GM21619 (cell line): ENCODE measurements at regions not wholly inside any gene's neighbourhood (a gene's known extent, or its start where the extent isn't known, plus 50 kb on each side); places are given as distances from the start of the nearest gene placed in this dataset.
"Not testable (repeated sequence)": the region's sequence is repeated elsewhere in the genome, so short reads cannot be mapped to it uniquely, and the experiment has no call there.

Source experiments
- ATAC-seq: cut with Tn5 transposase; IDR thresholded peaks from one replicate; pipeline ENCODE4 v1.9.1; 2021; ENCODE audit not compliant: unreplicated experiment

DNA sequence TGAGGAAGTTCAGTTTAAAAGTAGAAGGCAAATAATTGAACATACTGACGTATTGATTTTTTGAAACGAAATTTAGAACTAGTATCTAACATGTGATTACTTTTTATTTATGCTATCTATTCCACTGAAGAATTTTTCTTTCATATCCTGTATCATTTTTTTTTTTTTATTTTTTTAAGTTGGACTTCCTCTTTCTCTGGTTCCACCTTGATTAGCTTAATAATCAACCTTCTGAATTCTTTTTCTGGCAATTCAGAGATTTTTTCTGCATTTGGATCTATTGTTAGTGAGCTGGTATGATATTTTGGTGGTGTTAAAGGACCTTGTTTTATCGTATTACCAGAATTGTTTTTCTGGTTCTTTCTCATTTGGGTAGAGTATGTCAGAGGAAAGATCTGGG lies 411.2 kb downstream of the SOX11 start:
- ATAC-seq, result no peak

DNA sequence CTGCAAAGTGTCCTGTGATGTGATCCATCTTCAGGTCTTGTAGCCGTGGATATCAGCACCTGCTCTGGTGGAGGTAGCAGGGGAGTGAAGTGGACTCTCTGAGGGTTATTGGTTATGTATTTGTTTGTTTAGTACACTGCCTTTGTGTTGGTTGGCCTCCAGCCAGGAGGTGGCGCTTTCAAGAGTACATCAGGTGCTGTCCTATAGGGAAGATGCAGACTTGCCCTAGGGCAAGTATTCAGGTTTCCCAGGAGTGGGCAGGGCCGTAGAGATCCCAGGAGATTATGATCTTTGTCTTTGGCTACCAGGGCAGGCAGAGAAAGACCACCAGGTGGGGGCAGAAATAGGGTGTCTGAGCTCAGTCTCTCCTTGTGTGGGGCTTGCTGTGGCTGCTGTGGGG lies 411.8 kb downstream of the SOX11 start:
- ATAC-seq, result no peak

DNA sequence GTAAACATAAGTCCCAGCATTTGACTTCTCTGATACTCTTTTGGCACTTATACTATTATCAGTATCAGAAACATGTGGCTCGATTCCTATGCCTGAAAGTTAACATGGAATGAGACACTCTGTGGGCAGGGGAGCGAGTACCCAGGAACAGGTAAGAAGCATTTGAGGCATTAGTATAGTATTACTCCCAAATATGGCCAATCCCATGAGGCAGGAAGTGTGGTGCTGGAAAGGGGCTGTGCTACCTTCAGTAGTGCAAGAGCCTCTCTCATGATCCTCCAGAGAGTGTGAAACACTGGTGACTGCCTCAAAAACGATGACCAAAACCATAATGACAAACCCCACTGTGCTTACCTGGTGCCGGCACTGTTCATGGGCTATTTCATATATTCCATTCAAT lies 415.1 kb downstream of the SOX11 start:
- ATAC-seq, result no peak

DNA sequence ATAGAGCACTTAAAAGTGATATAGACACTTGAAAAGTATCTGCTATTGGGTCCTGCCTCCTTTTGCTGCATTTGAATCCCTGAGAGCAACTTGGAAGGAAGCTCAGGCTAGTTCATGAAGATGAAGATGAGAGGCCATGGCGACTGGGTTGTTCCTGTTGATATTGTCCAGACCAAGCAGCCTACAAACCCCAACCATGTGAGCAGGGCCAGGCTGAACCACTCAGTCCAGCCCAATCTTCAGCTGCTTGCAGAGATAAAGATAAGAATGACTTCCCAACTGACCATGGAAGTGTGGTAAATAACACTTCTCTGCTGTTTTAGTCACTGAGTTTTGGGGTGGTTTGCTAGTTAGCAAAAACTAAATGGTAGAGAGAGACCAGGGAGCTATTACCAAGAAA lies 417.6 kb downstream of the SOX11 start:
- ATAC-seq, result no peak

DNA sequence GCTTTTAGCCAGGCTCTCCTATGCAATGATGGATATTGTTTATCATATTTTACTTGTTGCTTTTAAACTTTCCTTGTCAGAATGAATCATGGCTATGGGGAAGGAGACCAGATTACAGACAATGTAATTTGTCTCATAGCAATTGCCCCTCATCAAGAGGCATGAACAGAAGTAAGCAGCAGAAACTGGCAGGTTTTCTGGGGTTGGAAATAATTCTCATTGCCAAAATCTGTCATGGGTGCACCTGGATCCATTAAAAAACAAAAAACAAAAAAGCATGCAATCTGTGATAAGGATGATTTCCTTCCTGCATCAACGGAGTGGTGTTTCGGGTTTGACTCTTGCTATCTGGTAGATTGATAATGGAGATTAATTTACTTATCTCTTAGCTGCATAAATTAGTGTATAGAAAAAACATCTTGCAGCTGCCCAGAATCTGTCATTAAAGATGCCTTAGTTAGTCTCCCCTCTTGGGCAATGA lies 419.6 kb downstream of the SOX11 start:
- ATAC-seq, result no peak

DNA sequence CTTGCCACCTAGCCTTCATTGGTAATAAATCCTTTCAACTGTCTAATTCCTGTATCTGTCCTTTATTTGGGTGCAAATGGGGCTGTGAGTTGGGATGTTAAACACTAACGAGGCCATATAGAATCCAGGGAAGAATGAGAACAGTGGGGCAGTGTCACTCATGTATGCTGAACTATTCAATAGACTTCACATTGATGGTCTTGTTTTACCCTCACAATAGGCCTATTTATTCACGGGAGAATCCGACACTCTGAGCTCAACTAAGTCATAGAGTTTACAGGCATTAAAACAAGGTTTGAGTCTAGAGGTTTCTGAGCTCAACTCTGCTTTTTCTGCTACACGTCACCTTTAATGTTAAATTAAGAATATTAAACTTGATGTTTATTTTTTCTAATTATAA lies 421.6 kb downstream of the SOX11 start:
- ATAC-seq, result no peak

DNA sequence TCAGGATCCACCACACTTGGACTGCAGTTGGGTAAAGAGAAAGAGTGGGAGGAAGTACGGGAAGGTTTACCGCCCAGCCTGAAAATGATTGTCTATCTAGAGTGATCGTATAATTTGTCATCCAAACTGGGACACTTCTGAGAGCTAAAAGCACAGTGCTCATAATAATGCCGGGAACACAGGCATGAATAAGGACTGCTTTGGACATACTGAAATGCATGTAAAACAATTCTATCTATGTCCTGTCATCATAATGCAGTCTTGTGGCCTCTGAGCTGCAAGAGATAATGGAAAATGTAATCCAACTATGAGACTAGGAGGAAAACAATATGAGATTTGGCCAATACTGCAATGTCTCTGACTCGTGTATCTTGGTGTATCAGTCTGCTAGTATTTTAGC lies 435.5 kb downstream of the SOX11 start:
- no peak for ATAC-seq

DNA sequence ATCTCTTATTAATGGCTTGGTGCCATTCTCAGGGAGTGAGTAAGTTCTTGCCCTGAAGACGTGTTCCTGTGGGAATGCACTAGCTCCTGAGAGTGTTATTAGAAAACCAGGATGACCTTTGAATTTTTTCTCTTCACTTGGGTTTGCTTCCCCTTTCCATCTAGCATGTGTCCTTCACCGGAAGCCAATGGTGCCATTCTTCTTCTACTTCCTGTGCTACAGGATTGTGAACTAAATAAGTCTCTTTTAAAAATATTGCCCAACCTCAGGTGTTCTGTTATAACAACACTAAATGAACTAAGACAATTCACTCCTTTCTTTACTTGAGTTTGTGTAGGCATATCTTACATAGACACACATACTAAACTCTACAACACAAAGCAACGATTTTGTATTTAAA lies 447.0 kb downstream of the SOX11 start:
- no peak for ATAC-seq

DNA sequence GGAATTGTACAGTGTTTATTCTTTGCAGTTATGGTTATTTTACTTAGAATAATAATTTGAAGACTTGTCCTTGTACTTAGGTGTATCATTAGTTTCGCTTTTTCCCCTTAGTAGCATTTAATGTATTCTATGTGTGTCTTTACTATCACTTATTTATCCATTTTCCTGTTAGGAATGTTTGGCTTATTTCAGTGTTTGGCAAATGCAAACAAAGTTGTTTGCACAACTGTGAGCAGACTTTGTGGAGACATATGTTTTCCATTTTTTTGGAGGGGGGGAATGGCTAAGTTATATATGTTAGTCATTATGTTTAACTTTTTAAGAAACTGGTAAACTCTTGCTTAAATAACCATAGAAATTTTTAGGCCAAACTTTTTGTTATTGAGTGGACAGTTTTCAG lies 447.7 kb downstream of the SOX11 start:
- no peak for ATAC-seq

DNA sequence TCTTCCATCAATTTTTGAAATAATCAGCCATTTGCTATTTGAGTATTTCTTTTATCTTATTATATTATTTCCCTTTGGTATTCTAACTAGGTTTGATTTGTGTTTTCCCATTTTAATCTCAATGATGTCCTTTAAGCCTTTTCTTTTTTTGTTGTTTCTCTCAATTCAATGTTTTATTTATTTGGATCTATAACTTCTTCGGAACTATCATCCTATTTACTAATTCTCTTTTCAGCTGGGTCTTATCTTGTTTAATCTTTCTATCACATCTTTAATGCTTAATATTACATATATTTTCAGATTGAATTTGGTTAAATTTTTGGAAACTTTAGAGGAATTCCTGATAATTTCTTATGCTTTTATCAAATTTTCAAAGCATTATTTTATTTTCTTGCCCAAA lies 448.3 kb downstream of the SOX11 start:
- no peak for ATAC-seq

DNA sequence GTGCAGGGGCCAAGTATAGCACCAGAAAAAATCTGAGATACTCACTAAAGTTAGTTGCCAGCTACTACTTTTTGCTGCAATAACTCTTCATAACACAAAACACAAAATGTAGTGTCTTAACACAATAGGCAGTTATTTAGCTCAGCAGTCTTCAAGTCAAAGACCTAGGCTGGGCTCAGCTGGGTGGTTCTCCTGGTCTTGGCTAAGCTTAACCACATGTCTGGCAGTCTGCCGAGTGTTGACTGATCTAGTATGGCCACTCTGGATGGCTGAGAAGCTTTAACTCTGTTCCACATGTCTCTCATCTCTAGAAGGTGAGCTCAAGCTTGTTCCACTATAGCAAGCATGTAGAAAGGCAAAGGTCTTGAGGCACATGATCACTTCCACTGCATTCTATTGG lies 451.6 kb downstream of the SOX11 start:
- no peak for ATAC-seq

DNA sequence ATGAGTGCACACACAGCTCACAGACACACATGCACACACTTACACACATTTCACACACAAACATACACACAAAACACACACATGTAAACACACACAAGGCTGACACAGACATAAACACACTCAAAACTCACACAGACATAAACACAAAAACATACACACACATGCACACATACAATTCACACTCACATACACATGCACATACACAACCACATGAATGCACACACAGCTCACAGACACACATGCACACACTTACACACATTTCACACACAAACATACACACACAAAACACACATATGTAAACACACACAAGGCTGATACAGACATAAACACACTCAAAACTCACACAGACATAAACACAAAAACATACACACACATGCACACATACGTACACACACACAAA lies 455.0 kb downstream of the SOX11 start:
- not testable (repeated sequence) for ATAC-seq

DNA sequence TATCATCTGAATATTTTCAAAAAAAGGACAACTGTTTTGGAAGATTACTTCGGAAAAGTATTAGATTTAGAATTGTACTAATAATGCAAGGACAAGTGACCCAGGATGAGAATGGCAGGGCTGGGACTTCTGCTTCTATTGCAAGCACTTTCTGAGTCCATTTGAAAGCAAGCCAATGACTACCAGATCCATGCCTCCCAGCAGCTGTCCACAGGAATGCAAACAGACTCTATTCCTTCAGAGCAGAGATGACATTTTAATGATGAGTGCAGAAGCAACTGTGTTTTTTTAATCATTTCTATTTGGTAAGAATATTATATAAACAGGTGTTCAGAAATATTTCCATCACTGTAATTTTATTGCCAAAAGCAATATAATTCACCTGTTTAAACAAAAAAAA lies 456.7 kb downstream of the SOX11 start:
- no peak for ATAC-seq

DNA sequence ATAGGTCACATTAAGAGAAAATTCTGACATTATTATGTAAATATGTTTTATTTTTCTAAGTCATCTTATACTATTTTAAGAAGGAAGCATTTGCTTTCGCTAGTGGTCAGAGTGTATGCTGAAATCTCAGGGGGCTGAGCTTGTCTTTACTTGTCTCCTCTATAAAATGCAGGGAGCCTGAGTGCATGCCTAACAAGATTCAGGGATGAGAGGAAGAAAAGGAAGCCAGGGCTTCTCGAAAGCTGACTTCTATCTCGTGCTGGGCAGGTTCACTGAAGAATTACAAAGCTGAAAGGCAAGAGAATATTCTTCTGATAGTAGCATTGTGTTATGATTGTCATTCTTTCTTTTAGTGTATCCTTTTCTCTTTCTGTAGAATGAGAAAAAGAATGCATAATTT lies 467.4 kb downstream of the SOX11 start:
- no peak for ATAC-seq

DNA sequence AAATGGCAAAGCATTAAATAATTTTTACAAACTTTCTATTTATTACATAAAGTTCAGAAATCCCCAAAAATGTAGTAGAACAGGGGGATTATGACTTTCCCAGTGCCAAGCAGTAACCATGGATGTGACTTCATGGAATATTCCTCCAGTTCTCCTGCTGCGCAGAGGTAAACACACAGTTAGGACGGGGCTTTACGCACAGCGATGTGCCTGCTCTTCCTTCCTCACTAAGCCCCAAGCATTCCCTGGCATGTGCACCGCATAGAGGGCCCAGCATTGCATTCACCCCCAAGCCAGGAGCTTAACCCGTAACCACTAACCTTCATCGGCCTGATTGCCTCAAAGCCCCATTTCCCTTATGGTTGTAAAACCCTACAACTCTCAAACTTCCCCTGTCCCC lies 471.7 kb downstream of the SOX11 start:
- ATAC-seq, result no peak

DNA sequence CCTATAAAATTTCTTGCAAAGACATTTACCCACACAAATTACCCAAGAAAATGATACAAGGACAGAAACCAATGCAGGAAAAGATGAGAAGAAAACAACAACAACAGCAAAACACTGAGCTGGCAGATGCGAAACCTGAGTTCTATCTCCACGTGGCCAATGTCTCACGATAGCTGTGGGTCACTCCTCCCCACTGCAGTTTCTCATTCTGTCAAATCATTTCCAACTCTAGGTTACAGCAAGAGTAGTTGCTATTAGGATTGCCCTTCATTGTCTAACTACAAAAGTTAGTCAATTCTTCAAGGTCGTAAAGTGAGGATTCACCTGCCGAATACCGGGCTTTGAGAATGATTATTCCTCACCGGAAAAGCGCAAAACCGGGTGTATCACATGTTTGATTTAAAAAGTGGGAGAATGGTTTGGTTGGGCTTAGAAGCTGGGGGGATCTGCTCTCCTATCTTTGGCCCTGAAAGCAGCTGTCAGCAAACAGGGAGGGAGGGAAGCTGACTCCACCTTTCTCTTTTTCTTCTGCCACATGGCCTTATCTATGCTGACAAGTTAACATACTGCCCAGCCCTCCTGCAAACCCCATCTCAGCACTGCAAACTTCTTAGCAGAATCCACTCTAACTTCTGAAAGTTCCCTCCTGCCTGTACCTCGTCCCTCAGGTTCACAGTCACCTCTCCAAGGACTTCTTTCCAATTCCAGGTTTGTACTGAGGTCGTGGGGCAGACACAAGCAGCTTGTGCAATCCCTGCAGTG lies 473.0 kb downstream of the SOX11 start:
- ATAC-seq, result no peak

DNA sequence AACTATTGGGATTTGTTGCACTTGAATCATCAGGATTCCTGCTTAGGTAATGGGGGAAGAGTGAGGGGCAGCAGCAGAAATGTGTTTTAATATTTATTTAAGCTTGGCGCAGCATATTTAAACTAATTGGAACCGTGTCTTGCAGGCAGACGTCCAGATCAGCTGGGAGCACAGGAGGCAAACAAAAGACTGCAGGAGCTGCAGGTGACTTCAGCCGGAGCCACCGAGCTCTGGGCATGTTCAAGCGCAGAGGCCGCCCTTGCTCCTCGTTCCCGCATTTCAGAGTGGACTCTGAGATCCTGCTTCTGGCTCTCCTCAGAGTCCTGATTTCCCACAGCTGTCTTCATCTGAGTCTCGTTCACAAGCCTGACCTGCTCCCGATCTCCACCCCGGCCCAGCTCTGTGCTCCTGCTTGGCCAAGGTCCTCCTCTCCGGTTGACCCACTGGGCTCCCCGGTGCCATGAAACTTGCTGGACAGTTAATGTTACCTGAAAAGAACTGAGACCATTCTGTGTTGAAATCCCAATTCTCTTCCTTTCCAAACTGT lies 475.5 kb downstream of the SOX11 start:
- no peak for ATAC-seq

DNA sequence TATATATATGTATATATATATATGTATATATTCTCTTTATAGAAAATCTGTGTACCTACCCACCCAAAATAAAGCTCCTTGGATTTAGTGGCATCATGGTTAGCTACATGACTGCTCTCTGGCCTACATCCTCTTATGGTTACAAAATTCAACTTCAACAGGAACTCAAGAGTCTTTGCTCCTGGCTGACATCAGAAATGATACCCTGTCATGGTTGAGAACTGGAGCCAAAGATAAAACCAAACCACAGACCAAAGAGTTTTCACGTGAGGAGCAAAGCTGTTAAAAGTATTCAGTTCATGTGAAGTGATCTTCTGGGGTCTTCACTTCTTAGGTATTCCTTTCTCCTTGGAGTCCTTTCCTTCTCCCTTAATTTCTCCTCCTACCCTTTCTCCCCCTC lies 476.3 kb downstream of the SOX11 start:
- no peak for ATAC-seq

DNA sequence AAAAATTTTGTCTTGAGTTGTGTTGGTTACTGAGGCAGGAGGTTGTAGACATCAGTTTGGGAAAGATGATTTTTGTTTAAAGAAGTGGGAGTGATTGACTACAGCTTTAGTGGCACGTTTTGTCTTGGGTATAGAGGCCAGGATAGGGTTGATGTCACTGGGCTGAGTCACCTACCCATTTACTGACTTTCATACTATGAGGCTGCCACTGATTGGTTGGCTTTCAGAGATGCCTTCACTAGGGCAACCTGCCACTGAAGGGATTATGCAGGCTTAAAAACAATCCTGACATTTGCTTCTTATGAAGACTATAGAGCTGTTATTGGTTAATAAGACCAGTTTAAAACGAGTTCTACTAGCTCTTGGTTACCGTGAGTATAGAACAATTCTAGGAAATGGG lies 479.1 kb downstream of the SOX11 start:
- no peak for ATAC-seq

DNA sequence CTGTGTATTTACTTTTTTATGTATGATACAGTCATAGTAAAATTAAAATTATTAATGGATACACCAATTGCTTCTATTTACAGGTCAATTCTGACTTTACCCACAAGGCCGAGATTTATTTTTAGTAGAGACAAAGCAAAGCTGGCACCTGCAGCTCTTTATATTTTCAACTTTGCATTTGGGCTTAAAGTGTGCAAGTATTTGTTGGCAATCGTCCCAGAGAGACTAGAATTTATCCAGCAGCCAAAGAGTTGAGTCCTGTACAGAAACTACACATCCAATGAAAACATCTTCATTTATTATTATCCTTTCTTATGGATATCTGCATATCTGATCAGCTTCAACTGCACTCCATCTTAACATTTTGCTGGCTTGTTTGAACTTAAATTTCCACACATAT lies 485.6 kb downstream of the SOX11 start:
- ATAC-seq, result no peak

DNA sequence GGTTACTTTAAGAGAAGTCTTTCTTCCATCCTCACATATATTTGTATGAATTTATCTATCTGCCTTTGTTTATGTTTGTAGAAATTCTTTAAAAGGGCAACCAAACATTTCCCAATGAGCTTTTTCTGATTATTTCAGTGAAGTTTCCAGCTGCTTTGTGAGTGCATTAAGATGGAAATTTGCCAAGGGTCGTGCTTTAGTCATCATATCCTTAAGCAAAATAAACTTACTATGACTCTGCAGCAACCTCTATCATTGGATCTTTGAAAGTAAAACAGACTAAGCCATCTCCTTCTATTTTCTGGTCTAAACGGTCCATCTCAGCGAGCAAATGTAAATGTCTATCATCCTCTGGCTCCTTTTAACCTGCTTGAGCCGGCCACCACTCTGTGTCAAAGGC lies 489.3 kb downstream of the SOX11 start:
- ATAC-seq, result no peak

DNA sequence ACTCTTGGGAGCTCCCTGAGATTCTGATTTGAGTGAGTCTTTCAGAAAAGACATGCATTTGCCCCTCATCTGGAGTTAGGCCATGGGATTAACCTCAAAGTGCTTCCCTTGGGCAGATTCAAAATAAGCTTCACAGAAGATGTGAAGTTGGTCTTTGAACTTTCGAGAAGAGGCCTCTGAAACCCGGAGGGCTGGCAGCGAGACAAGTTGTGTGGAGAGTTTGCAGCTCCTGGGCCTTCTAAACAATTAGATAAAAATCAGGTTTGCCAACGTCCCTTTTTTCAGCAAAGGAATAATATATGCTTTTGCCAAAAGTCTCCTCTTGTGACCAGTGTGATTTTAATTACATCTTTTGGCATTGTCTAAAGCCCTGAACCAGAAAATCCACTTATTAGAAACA lies 489.7 kb downstream of the SOX11 start:
- no peak for ATAC-seq

DNA sequence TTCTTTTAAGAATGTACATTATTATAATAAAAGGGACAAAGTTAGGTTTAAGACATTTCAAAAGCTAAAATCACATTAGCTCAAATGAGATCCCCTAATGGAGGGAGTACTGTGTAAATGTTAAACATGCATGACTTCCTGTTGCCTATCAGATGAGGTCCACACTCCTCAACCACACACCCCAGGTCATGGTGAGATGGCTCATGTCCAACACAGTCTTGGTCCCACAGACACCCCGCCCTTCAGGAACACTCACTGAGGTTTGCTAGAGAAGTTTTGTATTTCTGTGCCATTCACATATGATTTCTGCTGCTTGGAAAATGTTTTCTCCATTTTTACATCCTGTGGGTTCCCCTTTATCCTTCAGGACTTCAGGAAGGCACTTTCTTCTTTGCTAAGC lies 491.0 kb downstream of the SOX11 start:
- ATAC-seq, result no peak
